ENCODE measurements at regions not wholly inside any gene's neighbourhood (a gene's known extent, or its start where the extent isn't known, plus 50 kb on each side); places are given as distances from the start of the nearest gene placed in this dataset.

DNA sequence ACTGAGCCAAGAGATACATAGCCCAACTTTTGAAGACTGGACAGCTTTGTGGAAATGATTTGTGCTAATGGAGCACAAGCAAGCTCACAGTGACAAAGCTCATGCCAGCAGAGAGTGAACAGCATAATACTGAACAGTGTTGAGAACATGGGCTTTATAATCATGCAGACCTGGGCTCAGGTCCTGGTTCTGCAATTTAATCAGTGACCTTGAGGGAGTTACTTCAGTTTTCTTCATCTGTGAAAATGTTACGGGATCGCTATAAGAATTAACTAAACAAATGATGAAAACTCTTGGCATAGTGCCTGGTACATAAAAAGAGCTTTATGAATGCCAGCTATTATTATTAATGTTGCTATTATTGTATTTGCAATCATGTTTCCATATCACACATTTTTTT, 690.5 kb upstream of the LRRN3 start (continued):
- TF ChIP-seq, protein P1, sequence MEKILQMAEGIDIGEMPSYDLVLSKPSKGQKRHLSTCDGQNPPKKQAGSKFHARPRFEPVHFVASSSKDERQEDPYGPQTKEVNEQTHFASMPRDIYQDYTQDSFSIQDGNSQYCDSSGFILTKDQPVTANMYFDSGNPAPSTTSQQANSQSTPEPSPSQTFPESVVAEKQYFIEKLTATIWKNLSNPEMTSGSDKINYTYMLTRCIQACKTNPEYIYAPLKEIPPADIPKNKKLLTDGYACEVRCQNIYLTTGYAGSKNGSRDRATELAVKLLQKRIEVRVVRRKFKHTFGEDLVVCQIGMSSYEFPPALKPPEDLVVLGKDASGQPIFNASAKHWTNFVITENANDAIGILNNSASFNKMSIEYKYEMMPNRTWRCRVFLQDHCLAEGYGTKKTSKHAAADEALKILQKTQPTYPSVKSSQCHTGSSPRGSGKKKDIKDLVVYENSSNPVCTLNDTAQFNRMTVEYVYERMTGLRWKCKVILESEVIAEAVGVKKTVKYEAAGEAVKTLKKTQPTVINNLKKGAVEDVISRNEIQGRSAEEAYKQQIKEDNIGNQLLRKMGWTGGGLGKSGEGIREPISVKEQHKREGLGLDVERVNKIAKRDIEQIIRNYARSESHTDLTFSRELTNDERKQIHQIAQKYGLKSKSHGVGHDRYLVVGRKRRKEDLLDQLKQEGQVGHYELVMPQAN (conservative IDR thresholded peaks at IDR 0.05), result no peak
- TF ChIP-seq KAT2A (conservative IDR thresholded peaks at IDR 0.05; ENCODE audit: control insufficient read depth, low read depth, low read length), result no peak
- no peak for TF ChIP-seq KLF5 (IDR thresholded peaks at IDR 0.05; ENCODE audit: partially characterized antibody)
- no peak for TF ChIP-seq CBX5 (IDR thresholded peaks at IDR 0.05; ENCODE audit: low read depth)
- TF ChIP-seq MTA2 (IDR thresholded peaks at IDR 0.05; ENCODE audit: low read depth), result no peak

DNA sequence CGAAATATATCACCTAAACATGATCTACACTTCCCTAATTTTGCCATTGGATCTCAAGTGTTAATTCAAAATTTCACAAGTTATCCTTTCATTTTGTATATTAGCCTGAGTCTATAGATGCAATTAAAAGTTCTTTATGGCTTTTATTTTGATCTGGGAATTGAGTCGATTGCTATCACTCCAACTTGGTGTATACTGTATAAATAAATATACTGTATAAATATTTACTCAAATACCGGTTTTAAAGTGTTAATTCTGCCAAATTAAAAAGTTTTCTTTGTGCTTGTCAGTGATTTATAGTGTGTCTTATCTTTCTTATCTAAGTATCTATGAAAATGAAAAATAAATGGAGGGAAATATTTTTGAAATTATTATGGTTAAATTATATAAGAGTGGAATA, 683.7 kb upstream of the LRRN3 start:
- H4K20me1 ChIP-seq (ENCODE audit: control insufficient read depth, insufficient read depth), result no peaks in the 10 kb centered on the region
- H3K4me1 ChIP-seq (ENCODE audit: control insufficient read depth, insufficient read depth, low read length), result no peaks in the 10 kb centered on the region
- POLR2A ChIA-PET, result no interaction called here
- no peak overlapping the region for H2AFZ ChIP-seq (ENCODE audit: control insufficient read depth, low read depth, low read length)
- ATAC-seq (no peak), DNase-seq (ENCODE audit: low read depth, low spot score) (no peak), FAIRE-seq (no peak)
- no peak overlapping the region for H3K4me2 ChIP-seq (ENCODE audit: control insufficient read depth, insufficient read depth)
- in situ Hi-C loops (cut with MboI), result no loop called here
- CTCF ChIA-PET, result no interaction called here
- RAD21 ChIA-PET (ENCODE audit: unreplicated experiment), result no interaction called here
- SMC1A ChIA-PET (ENCODE audit: uncharacterized antibody, unreplicated experiment), result no interaction called here
- no peak overlapping the region for H3K9ac ChIP-seq (ENCODE audit: control insufficient read depth, insufficient read depth, low read length)
- no peaks in the 10 kb centered on the region for H3K9me3 ChIP-seq (replicated peaks; ENCODE audit: control insufficient read depth, insufficient read depth, low read length)
- H3K36me3 ChIP-seq (ENCODE audit: control insufficient read depth in 2 of 2, insufficient read depth in 2 of 2, low read length in 1 of 2), result no peaks in the 10 kb centered on the region
- H3K27ac ChIP-seq (ENCODE audit: control insufficient read depth, insufficient read depth), result no peak overlapping the region
- intact Hi-C loops (cut with micrococcal nuclease; ENCODE audit: unreplicated experiment), result no loop called here
- no TSS peak for BruUV-seq (replicated peaks)
- H3K4me3 ChIP-seq, result no peak overlapping the region
- no peaks in the 10 kb centered on the region for H3K79me2 ChIP-seq (ENCODE audit: control insufficient read depth, insufficient read depth, low read length)
- H3K27me3 ChIP-seq (replicated peaks in 1 of 2; ENCODE audit: control insufficient read depth in 2 of 2, insufficient read depth in 2 of 2, low read length in 1 of 2), result no peaks in the 10 kb centered on the region
- WGBS (ENCODE audit: insufficient coverage, insufficient replicate concordance, low lambda C conversion rate, missing lambda C conversion rate), result 4% methylated on average over 3 of the region's 3 CpGs
- TF ChIP-seq, protein P2, sequence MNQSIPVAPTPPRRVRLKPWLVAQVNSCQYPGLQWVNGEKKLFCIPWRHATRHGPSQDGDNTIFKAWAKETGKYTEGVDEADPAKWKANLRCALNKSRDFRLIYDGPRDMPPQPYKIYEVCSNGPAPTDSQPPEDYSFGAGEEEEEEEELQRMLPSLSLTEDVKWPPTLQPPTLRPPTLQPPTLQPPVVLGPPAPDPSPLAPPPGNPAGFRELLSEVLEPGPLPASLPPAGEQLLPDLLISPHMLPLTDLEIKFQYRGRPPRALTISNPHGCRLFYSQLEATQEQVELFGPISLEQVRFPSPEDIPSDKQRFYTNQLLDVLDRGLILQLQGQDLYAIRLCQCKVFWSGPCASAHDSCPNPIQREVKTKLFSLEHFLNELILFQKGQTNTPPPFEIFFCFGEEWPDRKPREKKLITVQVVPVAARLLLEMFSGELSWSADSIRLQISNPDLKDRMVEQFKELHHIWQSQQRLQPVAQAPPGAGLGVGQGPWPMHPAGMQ (IDR thresholded peaks at IDR 0.05; ENCODE audit: borderline replicate concordance), result no peak
- TF ChIP-seq RAD21 (IDR thresholded peaks at IDR 0.05; ENCODE audit: insufficient read depth, low read depth, low read length) (no peak), POLR2A (IDR thresholded peaks at IDR 0.05; ENCODE audit: low read depth, low read length) (no peak), EZH2 (IDR thresholded peaks at IDR 0.05; ENCODE audit: borderline replicate concordance, control insufficient read depth, low read depth, low read length) (no peak), JUNB (IDR thresholded peaks at IDR 0.05) (no peak), ZNF622 (IDR thresholded peaks at IDR 0.05) (no peak), RFX5 (IDR thresholded peaks at IDR 0.05; ENCODE audit: low read depth, low read length) (no peak), BHLHE40 (IDR thresholded peaks at IDR 0.05; ENCODE audit: borderline replicate concordance in 1 of 2, low read depth in 2 of 2, low read length in 1 of 2) (no peak), IKZF1 (conservative IDR thresholded peaks at IDR 0.05) (no peak), NR2C1 (IDR thresholded peaks at IDR 0.05) (no peak)
- TF ChIP-seq, protein P3, sequence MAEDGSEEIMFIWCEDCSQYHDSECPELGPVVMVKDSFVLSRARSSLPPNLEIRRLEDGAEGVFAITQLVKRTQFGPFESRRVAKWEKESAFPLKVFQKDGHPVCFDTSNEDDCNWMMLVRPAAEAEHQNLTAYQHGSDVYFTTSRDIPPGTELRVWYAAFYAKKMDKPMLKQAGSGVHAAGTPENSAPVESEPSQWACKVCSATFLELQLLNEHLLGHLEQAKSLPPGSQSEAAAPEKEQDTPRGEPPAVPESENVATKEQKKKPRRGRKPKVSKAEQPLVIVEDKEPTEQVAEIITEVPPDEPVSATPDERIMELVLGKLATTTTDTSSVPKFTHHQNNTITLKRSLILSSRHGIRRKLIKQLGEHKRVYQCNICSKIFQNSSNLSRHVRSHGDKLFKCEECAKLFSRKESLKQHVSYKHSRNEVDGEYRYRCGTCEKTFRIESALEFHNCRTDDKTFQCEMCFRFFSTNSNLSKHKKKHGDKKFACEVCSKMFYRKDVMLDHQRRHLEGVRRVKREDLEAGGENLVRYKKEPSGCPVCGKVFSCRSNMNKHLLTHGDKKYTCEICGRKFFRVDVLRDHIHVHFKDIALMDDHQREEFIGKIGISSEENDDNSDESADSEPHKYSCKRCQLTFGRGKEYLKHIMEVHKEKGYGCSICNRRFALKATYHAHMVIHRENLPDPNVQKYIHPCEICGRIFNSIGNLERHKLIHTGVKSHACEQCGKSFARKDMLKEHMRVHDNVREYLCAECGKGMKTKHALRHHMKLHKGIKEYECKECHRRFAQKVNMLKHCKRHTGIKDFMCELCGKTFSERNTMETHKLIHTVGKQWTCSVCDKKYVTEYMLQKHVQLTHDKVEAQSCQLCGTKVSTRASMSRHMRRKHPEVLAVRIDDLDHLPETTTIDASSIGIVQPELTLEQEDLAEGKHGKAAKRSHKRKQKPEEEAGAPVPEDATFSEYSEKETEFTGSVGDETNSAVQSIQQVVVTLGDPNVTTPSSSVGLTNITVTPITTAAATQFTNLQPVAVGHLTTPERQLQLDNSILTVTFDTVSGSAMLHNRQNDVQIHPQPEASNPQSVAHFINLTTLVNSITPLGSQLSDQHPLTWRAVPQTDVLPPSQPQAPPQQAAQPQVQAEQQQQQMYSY (CRISPR knock-in tag; IDR thresholded peaks at IDR 0.05), result no peak
- TF ChIP-seq, protein P4, sequence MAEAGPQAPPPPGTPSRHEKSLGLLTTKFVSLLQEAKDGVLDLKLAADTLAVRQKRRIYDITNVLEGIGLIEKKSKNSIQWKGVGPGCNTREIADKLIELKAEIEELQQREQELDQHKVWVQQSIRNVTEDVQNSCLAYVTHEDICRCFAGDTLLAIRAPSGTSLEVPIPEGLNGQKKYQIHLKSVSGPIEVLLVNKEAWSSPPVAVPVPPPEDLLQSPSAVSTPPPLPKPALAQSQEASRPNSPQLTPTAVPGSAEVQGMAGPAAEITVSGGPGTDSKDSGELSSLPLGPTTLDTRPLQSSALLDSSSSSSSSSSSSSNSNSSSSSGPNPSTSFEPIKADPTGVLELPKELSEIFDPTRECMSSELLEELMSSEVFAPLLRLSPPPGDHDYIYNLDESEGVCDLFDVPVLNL (IDR thresholded peaks at IDR 0.05; ENCODE audit: low read depth, low read length), result no peak
